HuH-7 (cell line): ENCODE measurements at regions not wholly inside any gene's neighbourhood (a gene's known extent, or its start where the extent isn't known, plus 50 kb on each side); places are given as distances from the start of the nearest gene placed in this dataset.
"Not testable (repeated sequence)": the region's sequence is repeated elsewhere in the genome, so short reads cannot be mapped to it uniquely, and the experiment has no call there.

Source experiments
- DNase-seq: peaks from one replicate; pipeline ENCODE4 v3.0.0; 2011; ENCODE audit warnings: low spot score

DNA sequence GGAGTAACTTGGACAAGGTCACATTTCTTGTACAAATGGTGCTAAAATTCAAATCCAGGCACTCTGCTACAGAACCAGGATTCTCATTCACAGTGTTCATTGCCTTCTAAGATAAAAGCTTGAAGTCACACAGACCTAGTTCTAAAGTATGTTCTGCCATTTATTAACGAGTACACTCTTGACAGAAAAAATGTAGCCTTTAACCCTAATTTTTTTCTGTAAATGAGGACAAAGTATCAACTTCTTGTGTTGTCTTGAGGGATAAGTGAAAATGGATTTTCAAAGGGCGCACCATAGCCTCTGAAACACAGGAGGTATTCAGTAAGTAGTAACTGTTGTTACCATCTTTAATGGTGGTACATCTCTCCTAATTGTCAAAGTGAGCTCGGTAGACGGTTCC lies 379.8 kb upstream of the FLRT2 start:
- DNase-seq = no peak

DNA sequence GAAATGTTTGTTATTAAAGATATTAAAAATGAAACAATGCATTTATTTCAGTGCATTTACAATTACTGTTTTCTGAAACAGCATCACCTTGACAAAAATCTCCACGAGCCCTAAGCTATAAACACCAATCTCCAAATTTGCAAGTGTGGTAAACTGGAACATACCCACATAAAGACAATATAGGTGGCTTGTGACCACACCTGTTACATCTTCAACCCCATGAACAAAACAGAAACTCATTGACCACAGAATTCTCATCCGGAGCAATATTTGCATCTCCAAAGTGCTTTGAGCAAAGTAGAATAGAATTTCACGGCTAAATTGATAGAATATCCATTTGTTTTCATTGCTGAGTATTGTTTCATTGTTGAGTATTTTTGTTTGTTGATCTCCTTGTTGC lies 375.2 kb upstream of the FLRT2 start:
- DNase-seq = no peak

DNA sequence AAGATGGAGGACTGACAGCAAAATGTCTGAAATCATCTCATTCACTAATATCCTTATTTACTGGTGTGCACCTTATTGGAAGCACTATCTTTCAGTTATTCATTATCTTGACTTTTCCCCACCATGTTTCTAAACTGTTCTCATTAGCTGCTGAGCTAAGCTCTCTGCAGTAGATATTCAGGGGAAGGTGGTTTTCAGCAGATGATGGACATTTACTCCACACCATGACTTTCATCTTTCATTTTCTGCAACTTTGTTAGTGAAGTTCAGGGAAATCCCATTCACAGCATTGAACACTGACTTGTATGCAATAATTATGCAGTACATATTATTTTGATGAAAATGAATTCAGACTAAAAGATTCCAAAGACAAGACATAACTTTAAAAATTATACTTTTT lies 373.6 kb upstream of the FLRT2 start:
- DNase-seq = no peak

DNA sequence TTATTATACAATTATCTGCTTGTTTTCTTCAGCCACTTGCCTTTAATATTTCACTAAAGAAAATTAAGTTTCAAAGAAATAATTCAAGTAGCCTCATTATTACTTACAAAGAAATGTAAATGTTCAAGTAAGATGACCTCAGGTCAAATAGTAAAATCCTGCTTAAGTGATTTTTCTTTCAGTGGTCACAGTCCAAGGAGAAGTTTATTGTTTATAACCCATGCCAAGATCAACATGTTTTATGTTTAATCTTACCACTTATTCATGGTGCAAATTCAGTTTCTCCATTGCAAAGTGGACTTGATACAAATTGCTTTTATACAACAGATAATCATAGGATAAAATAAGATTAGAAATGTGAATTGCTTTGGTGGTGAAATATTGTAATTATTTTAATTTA lies 370.2 kb upstream of the FLRT2 start:
- no peak for DNase-seq

DNA sequence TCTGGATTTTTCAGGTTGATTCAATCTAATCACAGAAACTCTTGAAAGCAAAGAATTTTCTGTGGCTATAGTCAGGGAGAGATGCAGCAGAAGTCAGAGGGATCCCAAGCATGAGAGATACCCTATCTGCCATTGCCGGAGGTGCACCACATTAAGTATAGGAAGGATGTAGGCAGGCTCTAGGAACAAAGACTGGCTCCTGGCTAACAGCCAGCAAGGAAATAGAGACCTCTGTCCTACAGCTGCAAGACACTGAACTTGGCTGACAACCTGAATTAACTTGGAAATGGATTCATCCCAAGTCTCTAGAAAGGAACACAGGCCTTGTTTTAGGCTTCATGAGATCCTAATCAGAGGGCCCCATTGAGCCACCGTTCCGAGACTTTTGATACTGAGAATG lies 364.9 kb upstream of the FLRT2 start:
- no peak for DNase-seq

DNA sequence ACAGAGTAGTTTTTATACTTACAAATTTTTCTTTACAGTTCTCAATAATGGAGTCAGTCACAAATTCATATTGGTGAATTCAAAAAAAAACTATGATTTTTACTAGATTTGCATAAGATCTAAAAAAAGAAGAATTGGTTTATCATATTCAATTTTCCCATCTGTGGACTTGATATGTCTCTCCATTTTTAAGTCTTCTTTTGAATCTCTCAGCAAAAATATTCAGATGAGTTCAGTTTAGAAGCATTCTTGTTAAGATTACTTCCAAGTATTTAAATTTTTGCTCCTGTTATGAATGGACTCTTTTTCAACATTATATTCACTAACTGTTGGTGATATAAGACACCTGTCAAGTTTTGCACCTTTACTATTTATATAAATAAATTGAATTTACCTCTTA lies 360.6 kb upstream of the FLRT2 start:
- DNase-seq = no peak

DNA sequence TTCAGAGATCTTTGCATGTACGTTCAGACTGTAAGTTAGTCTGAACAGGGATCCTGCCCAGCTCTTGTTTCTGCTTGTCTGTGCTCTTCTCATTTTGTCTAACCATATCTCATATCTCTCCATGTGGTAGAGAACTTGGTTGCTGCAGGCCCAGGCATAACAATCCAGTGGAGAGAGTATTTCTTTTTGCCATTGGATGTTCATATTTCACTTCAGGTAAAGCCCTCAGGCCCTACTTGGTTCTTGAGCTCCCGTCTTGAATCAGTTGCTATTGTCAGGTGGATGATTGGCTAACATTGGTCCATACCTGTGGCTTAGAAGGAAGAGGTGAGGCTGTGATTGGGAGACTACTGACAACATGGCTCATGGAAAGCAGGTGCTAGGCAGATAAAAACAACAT lies 357.7 kb upstream of the FLRT2 start:
- DNase-seq = no peak

DNA sequence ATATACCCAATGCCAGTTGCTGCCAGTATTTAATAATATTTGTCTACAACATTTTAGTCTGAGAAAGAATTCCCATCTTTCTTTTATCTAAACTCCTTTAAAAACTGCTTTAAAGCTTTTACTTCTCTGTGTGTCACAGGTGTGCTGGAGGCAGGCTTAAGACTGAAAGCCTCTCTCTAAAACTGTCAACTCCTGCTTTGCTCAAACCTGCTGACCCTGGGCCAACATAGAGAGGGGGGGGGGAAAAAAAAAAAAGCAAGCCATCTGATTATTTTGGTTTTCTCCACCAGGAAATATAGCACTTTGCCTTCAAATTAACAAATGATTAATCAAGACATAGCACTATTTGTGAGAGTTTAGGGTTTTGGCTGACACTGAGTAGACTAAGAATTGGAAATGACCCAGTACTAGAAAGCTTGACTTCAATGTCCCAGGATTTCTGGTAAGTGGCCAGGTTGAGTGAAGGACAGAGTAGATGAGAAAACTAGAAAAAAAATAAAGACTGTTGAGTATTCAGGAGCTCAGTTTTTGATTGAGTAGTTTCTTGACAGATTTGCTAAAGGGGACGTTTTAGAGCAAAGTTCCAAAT lies 357.0 kb upstream of the FLRT2 start:
- DNase-seq = no peak

DNA sequence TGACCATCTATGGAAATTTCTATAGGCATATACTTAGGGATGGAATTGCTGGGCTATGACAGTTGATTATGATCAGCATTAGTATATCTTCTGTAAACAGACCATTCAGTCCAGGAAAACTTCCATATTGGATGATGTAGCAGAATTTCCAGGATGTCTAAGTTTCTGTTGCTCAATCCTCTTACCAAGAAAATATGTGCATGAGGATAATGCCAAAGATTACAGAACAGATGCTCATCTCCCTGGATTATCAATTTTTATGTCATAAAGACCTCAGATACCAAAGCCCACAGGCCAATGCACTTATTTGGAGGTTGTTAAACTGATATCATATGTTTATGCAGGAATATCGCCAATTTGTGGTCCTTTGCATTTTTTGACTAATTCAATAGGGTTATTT lies 354.4 kb upstream of the FLRT2 start:
- no peak for DNase-seq

DNA sequence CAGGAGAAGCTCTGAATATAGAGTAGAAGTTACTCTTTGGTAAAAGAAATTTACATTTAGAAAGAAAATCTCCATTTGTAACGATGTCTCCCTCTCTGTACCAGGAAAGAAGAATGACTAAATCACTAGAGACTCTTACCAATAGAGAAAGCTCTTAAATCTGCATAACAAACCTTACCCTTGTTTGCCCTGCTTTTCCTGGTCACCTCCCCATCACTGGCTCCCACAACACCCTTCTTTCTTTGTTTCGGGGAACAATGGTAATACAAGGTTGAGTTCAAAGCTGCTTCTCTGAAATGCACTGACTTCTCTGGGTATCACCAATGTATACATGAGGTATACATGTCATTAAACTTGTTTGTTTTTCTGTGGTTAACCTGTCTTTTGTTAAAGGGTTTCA lies 351.1 kb upstream of the FLRT2 start:
- no peak for DNase-seq

DNA sequence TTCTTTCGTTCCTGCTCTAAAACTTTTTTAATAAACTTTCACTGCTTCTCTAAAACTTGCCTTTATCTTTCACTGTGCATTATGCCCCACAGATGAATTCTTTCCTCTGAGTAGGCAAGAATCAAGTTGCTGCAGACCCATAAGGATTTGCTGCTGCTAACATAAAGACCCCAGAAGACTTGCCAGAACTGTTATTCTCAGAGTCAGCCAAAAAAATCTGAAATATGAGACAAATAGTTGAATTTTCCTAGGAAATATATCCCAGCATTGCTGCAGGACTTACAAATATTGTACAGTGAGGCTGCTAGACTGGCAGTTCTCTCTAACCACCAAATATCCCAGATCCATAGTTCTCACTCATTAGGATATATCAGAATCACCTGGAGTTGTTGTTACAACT lies 349.1 kb upstream of the FLRT2 start:
- DNase-seq = no peak

DNA sequence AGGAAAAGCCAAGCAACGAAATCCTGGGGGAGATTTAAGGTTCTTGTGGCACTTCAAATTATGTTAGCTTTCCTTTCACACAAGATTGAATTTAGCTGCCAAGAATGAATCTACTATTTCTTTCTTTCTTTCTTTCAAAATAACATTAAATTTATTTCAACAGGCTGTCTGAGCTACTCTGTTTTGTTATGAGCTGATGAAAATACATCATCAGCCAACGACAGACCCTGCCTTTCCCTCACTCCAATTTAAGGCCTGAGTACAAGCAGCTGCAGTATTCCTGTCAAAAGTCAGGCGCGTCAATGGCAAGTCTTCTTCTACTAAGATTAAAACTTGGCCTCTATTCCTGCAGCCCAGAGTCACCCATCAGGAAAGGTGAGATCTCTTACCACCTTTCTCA lies 347.7 kb upstream of the FLRT2 start:
- no peak for DNase-seq

DNA sequence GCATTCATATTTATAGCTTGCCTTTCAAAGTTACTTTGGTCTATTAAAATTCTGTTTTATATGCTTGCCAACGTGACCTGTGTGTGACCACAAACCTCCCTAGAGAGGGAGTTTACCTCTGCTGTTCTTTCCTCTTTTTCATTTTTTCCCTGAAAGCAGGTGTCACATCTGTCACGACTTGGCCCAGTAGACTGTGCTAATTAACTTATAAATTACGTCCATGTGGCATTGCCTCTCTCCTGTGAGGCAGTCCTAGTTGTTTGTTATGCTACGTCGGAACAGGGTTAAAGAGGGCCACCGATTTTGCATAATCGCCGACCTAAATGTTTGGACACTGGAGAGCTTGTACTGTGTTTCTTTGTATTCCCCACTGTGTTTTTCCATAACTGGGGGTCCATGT lies 343.9 kb upstream of the FLRT2 start:
- DNase-seq = no peak

DNA sequence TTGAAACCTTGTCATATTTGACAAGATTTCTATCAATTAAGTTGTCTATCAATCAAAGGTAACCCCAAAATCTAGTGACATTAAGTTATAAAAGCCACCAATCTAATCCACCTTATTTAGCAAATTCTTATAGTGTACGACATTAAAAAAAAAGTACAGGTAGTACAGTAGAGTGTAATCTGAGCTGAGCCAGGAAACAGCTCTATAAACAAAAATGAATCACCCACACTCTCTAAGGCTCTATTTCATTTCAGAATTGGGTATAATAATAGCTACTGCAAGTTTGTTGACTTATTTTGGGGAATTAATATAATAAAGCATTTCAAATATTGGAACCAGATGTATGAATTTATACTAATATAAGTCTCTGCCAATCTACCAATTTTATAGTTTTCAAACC lies 342.4 kb upstream of the FLRT2 start:
- no peak for DNase-seq

DNA sequence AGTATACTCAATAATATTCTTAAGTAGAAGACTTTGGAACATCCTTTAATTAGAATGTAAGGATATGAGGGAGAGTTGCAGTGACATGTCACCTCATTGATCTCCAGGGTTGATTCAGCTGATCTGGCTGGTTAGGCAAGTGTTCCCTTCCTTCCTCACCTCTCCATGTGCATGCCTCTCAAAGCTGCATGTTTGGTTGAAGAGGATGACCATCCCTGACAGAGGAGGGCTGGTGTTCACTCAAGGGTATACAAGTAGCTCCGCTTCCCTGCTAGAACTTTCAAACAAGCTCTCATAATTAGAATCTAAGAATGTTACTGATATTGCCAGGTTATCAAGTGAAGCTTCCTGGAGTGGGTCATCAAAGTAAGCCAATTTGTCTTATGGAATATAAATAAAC lies 341.1 kb upstream of the FLRT2 start:
- no peak for DNase-seq

DNA sequence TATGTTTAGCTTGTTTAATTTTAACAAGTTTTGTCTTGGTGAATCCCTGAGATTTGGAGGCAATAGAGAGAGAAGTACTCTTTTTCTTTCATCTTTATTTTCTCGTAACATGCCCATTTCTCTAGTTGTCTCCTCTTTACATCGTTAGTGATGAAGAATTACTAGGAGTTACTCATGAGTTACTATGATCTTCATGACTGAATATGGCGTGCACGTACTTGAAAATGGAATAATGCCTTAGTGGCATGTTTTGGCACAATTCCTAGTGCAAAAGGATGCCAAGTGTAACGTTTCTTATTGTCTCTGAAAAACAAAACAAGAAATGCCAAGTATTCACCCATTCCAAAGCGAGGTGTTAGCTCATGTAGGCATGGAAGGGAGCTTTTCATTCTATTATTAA lies 340.7 kb upstream of the FLRT2 start:
- not testable (repeated sequence) for DNase-seq

DNA sequence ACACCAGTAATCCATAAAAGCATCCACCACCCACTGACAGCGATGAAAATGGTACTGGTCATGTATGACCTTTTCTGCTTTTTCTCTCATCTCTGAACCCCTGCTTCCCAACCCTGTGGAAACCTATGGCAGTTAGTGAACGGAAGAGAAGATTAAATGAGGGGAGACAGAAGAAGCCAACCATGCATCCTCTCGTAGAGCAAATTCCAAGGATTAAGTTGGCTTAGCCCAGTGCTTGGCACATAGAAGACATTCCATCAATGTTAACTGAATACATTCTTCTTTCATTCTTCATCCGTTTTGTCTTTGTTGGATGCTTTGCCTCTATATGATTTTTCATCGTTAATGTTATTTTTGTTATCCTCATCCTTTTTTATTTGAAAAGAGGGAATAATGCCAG lies 339.7 kb upstream of the FLRT2 start:
- DNase-seq = no peak

DNA sequence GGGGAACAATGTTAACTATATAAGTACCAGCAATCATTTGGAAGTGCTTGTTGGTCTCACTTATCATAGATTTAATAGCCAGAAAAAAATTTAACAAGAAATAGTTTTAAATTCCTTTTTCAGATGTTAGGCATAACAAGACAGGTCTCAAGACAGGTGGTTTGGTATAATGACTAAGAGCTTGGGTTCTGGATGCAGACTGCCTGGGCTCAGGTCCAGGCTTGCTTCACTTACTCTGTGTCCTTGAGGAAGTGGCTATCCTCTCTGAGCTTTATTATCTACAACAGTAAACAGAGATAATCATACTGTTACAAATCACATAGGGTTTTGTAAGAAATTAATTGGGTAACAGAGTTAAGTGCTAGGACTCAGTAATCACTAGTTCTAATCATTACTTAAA lies 338.0 kb upstream of the FLRT2 start:
- DNase-seq = no peak

DNA sequence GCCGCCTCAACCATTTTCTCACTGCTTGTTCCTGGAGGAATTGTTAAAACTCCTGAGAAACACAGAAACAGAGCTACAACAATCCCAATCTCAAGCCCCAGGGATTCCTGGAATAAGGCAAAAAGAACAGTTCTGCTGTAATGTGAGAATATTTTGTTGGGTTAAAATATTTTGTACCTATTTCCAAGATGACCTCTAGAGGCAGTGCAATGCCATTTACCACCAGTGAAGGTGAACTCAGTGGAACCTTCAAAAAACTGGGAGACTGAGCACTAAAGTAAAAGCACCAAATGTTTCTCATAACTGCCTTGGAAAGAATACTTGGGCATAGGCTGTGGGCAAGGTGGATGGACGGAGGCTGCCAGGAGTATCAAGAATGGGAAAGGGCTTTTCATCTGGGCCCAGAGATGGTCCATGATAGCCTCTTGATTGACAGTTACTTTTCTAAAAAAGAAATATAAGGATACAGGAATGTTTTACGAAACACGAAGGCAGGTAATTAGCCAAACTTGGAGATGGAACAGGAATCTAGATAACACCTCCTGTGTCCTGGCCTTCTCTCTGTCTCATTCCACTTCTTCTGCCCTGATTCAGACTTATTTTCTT lies 334.0 kb upstream of the FLRT2 start:
- peak; percentile 1 for DNase-seq

DNA sequence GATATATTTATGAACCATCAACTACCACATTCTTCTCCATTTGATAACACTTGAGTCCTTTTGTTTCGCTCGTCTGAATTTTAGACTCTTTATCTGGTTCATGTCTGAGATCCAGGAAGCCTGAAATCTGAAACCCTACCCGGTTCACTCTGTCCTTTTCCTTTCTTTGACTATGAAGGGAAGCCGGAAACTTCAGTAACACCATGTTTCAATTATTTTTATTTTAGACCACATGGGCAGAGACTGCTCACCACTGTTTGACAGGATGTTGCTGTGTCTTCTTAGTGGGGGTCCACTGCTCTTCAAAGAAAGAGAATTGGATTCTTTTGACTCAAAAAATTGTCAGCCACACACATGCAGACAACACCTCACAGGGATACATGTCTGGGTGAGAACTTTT lies 331.9 kb upstream of the FLRT2 start:
- DNase-seq = no peak

DNA sequence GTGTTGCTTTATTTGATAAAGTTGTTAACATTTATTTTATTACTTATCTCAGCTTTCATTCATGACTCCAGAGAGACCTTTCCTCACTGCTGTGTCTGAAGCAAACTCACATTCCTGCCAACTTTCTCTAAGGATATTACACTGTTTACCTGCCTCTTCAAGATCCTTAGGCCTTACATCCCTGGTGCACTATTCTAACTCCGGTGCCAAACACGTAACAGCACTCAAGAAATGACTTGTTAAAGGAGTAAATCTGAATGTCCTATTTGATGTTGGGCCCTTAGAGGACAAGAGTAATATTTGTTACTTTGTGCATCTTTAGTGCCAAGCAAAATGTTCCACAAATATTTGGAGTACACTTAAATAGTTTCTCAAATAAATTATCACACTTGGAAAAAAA lies 324.1 kb upstream of the FLRT2 start:
- no peak for DNase-seq

DNA sequence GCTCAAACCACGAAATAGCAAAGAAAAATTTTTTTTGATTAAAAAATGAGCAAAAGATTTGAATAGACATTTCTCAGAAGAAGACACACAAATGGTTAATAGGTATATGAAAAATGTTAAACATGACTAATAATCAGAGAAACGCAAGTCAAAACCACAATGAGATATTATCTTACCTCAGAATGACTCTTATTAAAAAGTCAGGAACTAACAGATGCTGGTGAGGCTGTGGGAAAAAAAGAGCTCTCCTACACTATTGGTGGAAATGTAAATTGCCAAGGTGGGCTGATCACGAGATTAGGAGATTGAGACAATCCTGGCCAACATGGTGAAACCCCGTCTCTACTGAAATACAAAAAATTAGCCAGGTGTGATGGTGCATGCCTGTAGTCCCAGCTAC lies 315.5 kb upstream of the FLRT2 start:
- DNase-seq = no peak

DNA sequence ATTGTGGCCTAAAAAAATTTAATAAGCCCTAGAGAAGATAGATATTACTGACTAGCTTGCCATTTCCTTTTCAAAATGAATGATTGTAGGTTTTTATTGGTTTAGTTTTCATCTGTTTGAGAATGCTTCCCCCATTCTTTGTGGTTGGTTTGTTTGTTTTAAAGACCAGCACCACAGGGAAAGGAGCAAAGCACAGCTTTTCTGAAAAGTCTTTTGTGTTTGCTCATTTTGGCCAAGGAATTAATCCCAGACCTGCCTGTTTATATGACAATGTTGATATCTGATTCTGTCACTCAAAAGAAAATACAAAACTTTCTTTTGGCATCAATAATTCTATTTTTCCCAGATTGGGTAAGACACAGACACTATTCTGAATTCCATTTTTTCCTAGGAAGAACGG lies 312.5 kb upstream of the FLRT2 start:
- DNase-seq = no peak

DNA sequence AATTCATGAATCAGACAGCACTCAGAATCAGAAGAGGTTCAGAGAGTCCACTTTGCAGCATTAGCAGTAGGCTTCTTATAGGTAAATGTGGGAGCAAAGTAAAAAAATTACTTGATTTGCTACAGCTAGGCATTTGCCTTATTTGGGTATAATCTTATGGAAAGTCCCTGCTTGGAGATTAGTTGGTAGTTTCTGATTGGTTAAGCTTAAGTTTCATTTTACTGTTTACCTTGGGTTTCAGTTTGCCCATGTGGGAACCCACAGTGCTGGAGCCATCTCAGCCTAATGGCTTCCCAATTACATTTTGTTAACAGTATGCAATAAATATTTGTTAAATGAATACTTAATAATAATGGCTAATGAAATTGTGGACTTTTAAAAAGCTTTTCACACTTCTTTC lies 311.0 kb upstream of the FLRT2 start:
- no peak for DNase-seq

DNA sequence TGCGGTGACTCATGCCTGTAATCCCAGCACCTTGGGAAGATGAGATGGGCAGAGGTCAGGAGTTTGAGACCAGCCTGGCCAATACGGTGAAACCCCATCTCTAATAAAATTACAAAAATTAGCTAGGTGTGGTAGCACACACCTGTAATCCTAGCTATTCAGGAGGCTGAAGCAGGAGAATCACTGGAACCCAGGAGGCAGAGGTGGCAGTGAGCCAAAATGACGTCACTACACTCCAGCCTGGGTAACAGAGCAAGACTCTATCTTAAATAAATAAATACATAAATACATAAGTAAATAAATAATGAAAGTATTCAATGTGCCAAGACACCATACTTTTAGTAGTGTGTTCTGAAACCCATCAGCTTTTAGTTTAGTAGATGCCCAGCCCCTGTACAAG lies 308.1 kb upstream of the FLRT2 start:
- no peak for DNase-seq
